K562 (cell line): ENCODE measurements at regions not wholly inside any gene's neighbourhood (a gene's known extent, or its start where the extent isn't known, plus 50 kb on each side); places are given as distances from the start of the nearest gene placed in this dataset.

ENCODE experiments used
- ATAC-seq: fragments of 200-7000 bp; cut with Tn5 transposase; 3 replicates; pipeline ENCODE4 v1.9.1; 2020; ENCODE audit warnings: moderate library complexity
- BruUV-seq: library from RNA; stranded (reverse); fragments of 400-500 nt; replicated peaks from 2 replicates; lab custom pipeline; 2021; lab: Mats Ljungman, UMichigan
- CTCF ChIA-PET: fragments of 300-600 bp; formaldehyde crosslinking; extraction: SDS; loops from one replicate; lab custom pipeline; 2021; ENCODE audit warnings: low intra/inter-chr PET ratio; lab: Yijun Ruan, JAX
- POLR2A ChIA-PET: fragments of 300-600, 350-650 bp; sonication (Branson Sonifier 250); formaldehyde crosslinking; extraction: SDS; loops from one replicate; lab custom pipeline; 2021; ENCODE audit warnings: antibody characterized with exemption, inconsistent platforms; lab: Yijun Ruan, JAX
- DNase-seq, 4 experiments: peaks; one replicate each; pipeline versions ENCODE4 v3.0.0 to v3.0.0-alpha.2; 2011 to 2018; ENCODE audit warnings: low spot score in 3 of 4, mixed read lengths in 3 of 4; ENCODE audit errors: extremely low read depth in 1 of 4
- FAIRE-seq: peaks from 2 replicates; lab custom pipeline; 2011; peaks lifted over from hg19 to GRCh38; lab: Jason Lieb, UNC
- H2AFZ ChIP-seq: 2 replicates; pipeline ENCODE4 v1.6.0; 2011; ENCODE audit warnings: low read depth, low read length, control low read depth, inconsistent platforms
- H3K27ac ChIP-seq: fragments of 200-600 bp; 3 replicates; pipeline ENCODE4 v1.8.0; 2011; ENCODE audit warnings: low read depth, mild to moderate bottlenecking, control low read depth, inconsistent platforms, low read length, moderate library complexity, mixed read lengths; ENCODE audit errors: extremely low read depth
- H3K27me3 ChIP-seq, 2 experiments: fragments of 300-600 bp in 1 of 2; 2 replicates in 1 of 2; 3 replicates in 1 of 2; pipeline versions ENCODE4 v1.6.0 to v1.8.0; 2011; ENCODE audit warnings: inconsistent platforms in 2 of 2, low read length in 2 of 2, mild to moderate bottlenecking in 1 of 2, mixed read lengths in 1 of 2, moderate library complexity in 1 of 2; ENCODE audit not compliant: control insufficient read depth in 2 of 2, insufficient read depth in 2 of 2
- H3K36me3 ChIP-seq: fragments of 300-600 bp; 3 replicates; pipeline ENCODE4 v1.8.0; 2011; ENCODE audit warnings: mild to moderate bottlenecking, low read length, inconsistent platforms; ENCODE audit not compliant: control insufficient read depth, insufficient read depth
- H3K4me1 ChIP-seq, 2 experiments: fragments of 200-600 bp in 1 of 2; replicated peaks in 1 of 2; 2 replicates in 1 of 2; 3 replicates in 1 of 2; pipeline versions ENCODE4 v1.5.1 to v1.8.0; 2011; ENCODE audit warnings: inconsistent platforms in 2 of 2, low read length in 2 of 2, mild to moderate bottlenecking in 1 of 2, mixed read lengths in 1 of 2, moderate library complexity in 1 of 2; ENCODE audit not compliant: control insufficient read depth in 2 of 2, insufficient read depth in 2 of 2
- H3K4me2 ChIP-seq: 2 replicates; pipeline ENCODE4 v1.6.1; 2011; ENCODE audit warnings: low read length, control low read depth, inconsistent platforms, mixed read lengths; ENCODE audit not compliant: insufficient read depth
- H3K4me3 ChIP-seq: fragments of 200-600 bp; sonication (generic), shearing (Covaris generic); 2 replicates; pipeline ENCODE4 v1.5.1; 2016; ENCODE audit warnings: control low read depth, inconsistent platforms
- H3K79me2 ChIP-seq: fragments of 200-600 bp; 3 replicates; pipeline ENCODE4 v1.8.0; 2011; ENCODE audit warnings: low read length, inconsistent platforms; ENCODE audit not compliant: control insufficient read depth, insufficient read depth
- H3K9ac ChIP-seq, 2 experiments: 2 replicates each; pipeline versions ENCODE4 v1.6.0 to v1.6.1; 2011; ENCODE audit warnings: low read depth in 2 of 2, low read length in 2 of 2, control low read depth in 1 of 2, inconsistent platforms in 1 of 2, mild to moderate bottlenecking in 1 of 2, mixed read lengths in 1 of 2; ENCODE audit not compliant: insufficient read depth in 1 of 2
- H3K9me1 ChIP-seq: one replicate; pipeline ENCODE4 v1.6.0; 2011; ENCODE audit warnings: inconsistent platforms, mild to moderate bottlenecking, low read length, moderate library complexity; ENCODE audit not compliant: control insufficient read depth, insufficient read depth
- H3K9me3 ChIP-seq: replicated peaks from 2 replicates; pipeline ENCODE4 v1.5.1; 2011; ENCODE audit warnings: low read depth, low read length, inconsistent platforms; ENCODE audit not compliant: control insufficient read depth, insufficient read depth
- H4K20me1 ChIP-seq: replicated peaks from 2 replicates; pipeline ENCODE4 v1.6.1; 2011; ENCODE audit warnings: low read length, inconsistent platforms, mixed read lengths; ENCODE audit not compliant: control insufficient read depth, insufficient read depth
- EP300 ChIP-seq: IDR thresholded peaks from 2 replicates; pipeline ENCODE4 v1.6.1; 2012; ENCODE audit warnings: low read length, improper control_type of control experiment
- KDM2B ChIP-seq: fragments of 250-450 bp; sonication (Bioruptor Pico); IDR thresholded peaks from 2 replicates; pipeline ENCODE4 v1.8.0; 2021; ENCODE audit warnings: mild to moderate bottlenecking, moderate library complexity
- MCM7 ChIP-seq, 2 experiments: fragments of 450-650 bp; IDR thresholded peaks; 2 replicates each; pipeline ENCODE4 v1.6.1; 2016 to 2018
- SETDB1 ChIP-seq: IDR thresholded peaks from one replicate; pipeline ENCODE4 v1.6.1; 2012; ENCODE audit warnings: low read length, control low read depth, inconsistent platforms
- SMARCC2 ChIP-seq: fragments of 450-650 bp; IDR thresholded peaks from 2 replicates; pipeline ENCODE4 v1.6.1; 2017; ENCODE audit warnings: antibody characterized with exemption, moderate library complexity, mild to moderate bottlenecking, low read depth
- WGBS: fragments of 100-300 bp; shearing (Covaris generic); methylation state at CpG from one replicate; pipeline ENCODE4 v1.1.6; 2016; ENCODE audit warnings: low coverage, mixed read lengths; ENCODE audit not compliant: insufficient coverage; ENCODE audit errors: missing lambda C conversion rate; 5-methylcytosine and 5-hydroxymethylcytosine counted together
- in situ Hi-C: fragments of 300-500 bp; cut with MboI; formaldehyde crosslinking; loops from 4 replicates; pipeline ENCODE4 v1.15.0; 2018; ENCODE audit warnings: inconsistent platforms, mixed read lengths
- intact Hi-C: fragments of 100-400 bp; cut with micrococcal nuclease; formaldehyde crosslinking; loops from 2 replicates; pipeline ENCODE4 v1.14.2; 2022
- TF ChIP-seq, protein P1 (sequence below): fragments of 450-650 bp; IDR thresholded peaks from 2 replicates; pipeline ENCODE4 v1.6.1; 2016; ENCODE audit warnings: antibody characterized with exemption
- TF ChIP-seq, protein P2 (sequence below), 2 experiments: fragments of 200-800 bp in 1 of 2; sonication (Bioruptor generic) in 1 of 2; sonication (generic) in 1 of 2; formaldehyde crosslinking in 1 of 2; IDR thresholded peaks in 1 of 2; conservative IDR thresholded peaks in 1 of 2; 2 replicates each; pipeline versions ENCODE4 v1.5.0 to v1.6.1; 2016 to 2020; ENCODE audit warnings: missing compliant biosample characterization in 1 of 2, missing genetic modification characterization in 1 of 2, missing genetic modification reagents in 1 of 2
- TF ChIP-seq, protein P3 (sequence below): sonication (generic); formaldehyde crosslinking; IDR thresholded peaks from 2 replicates; pipeline ENCODE4 v1.8.0; 2022; ENCODE audit warnings: mild to moderate bottlenecking, missing genetic modification reagents
- TF ChIP-seq, protein P4 (sequence below): sonication (generic); formaldehyde crosslinking; IDR thresholded peaks from 2 replicates; pipeline ENCODE4 v1.5.0; 2020; ENCODE audit warnings: missing genetic modification reagents

DNA sequence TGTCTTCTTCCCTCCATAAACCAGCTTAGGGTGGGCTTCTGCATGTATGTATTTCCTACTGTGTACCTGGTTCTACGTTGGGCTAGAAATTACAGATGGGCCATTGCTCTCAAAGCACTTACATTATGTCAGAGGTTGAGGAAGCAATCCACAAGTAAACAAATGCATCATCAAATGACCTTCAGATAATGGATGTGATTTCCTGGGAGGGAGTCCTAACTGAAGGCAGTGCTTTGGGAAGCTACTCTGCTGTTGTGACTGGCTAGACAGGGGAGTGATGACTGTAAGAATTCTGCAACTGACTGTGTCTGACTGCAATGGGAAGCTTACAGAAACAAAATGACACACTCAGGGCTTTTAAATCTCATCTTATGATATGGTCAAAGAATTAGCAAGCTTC, 71.0 kb upstream of the PRR23E start:
- POLR2A ChIA-PET = interaction anchor here (1.1 kb wide), 1 partner anchor 12 kb away, joined by 3 read pairs; no protein-coding TSS in a partner anchor
- no peaks in the 10 kb centered on the region for H3K9me1 ChIP-seq
- no peaks in the 10 kb centered on the region for H3K36me3 ChIP-seq
- no peaks in the 10 kb centered on the region for H3K4me1 ChIP-seq
- WGBS = 0% methylated on average over 1 of the region's 1 CpG
- intact Hi-C loops = no loop called here
- in situ Hi-C loops = no loop called here
- no peak overlapping the region for H3K27ac ChIP-seq
- H4K20me1 ChIP-seq = no peaks in the 10 kb centered on the region
- no TSS peak for BruUV-seq
- no peak overlapping the region for H3K4me3 ChIP-seq
- H3K9me3 ChIP-seq = no peaks in the 10 kb centered on the region
- H3K79me2 ChIP-seq = no peaks in the 10 kb centered on the region
- DNase-seq (no peak), ATAC-seq (no peak), FAIRE-seq (no peak)
- no peak for TF ChIP-seq EP300
- TF ChIP-seq, protein P1, sequence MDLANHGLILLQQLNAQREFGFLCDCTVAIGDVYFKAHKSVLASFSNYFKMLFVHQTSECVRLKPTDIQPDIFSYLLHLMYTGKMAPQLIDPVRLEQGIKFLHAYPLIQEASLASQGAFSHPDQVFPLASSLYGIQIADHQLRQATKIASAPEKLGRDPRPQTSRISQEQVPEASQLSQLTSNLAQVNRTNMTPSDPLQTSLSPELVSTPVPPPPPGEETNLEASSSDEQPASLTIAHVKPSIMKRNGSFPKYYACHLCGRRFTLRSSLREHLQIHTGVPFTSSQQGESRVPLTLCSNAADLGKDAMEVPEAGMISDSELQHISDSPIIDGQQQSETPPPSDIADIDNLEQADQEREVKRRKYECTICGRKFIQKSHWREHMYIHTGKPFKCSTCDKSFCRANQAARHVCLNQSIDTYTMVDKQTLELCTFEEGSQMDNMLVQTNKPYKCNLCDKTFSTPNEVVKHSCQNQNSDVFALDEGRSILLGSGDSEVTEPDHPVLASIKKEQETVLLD = no peak
- TF ChIP-seq, protein P2, sequence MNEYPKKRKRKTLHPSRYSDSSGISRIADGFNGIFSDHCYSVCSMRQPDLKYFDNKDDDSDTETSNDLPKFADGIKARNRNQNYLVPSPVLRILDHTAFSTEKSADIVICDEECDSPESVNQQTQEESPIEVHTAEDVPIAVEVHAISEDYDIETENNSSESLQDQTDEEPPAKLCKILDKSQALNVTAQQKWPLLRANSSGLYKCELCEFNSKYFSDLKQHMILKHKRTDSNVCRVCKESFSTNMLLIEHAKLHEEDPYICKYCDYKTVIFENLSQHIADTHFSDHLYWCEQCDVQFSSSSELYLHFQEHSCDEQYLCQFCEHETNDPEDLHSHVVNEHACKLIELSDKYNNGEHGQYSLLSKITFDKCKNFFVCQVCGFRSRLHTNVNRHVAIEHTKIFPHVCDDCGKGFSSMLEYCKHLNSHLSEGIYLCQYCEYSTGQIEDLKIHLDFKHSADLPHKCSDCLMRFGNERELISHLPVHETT (CRISPR knock-in tag; conservative IDR thresholded peaks at IDR 0.05 in 1 of 2, IDR thresholded peaks at IDR 0.05 in 1 of 2) = no peak
- TF ChIP-seq SETDB1 = no peak
- no peak for TF ChIP-seq MCM7 (IDR thresholded peaks at IDR 0.05)
- no peak for TF ChIP-seq SMARCC2
- TF ChIP-seq KDM2B (CRISPR knock-in tag) = no peak
- TF ChIP-seq, protein P3, sequence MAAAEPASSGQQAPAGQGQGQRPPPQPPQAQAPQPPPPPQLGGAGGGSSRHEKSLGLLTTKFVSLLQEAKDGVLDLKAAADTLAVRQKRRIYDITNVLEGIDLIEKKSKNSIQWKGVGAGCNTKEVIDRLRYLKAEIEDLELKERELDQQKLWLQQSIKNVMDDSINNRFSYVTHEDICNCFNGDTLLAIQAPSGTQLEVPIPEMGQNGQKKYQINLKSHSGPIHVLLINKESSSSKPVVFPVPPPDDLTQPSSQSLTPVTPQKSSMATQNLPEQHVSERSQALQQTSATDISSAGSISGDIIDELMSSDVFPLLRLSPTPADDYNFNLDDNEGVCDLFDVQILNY (CRISPR knock-in tag) = no peak
- TF ChIP-seq, protein P4, sequence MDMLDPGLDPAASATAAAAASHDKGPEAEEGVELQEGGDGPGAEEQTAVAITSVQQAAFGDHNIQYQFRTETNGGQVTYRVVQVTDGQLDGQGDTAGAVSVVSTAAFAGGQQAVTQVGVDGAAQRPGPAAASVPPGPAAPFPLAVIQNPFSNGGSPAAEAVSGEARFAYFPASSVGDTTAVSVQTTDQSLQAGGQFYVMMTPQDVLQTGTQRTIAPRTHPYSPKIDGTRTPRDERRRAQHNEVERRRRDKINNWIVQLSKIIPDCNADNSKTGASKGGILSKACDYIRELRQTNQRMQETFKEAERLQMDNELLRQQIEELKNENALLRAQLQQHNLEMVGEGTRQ (CRISPR knock-in tag) = no peak
- no peak overlapping the region for H3K4me2 ChIP-seq
- peaks cover 0 to 3% of the 10 kb centered on the region in 2 experiments; a peak in 1 of 5 replicates for H3K27me3 ChIP-seq
- CTCF ChIA-PET = no interaction called here
- H3K9ac ChIP-seq = no peak overlapping the region
- H2AFZ ChIP-seq = no peak overlapping the region
